ENCODE measurements at regions not wholly inside any gene's neighbourhood (a gene's known extent, or its start where the extent isn't known, plus 50 kb on each side); places are given as distances from the start of the nearest gene placed in this dataset.

- no peak for TF ChIP-seq ZNF18 (CRISPR knock-in tag; IDR thresholded peaks at IDR 0.05; ENCODE audit: insufficient replicate concordance)
- no peak for TF ChIP-seq JUND (CRISPR knock-in tag; IDR thresholded peaks at IDR 0.05)
Observed at GRCh38 chr13:42389041-42389440, 117.1 kb downstream of the AKAP11 start (continued).

GRCh38 chr13:42392180-42392579 is 120.2 kb downstream of the AKAP11 start:
- Histone ChIP-seq H3K4me3 (replicated peaks in 1 of 3; ENCODE audit: insufficient read depth in 1 of 3, low read depth in 2 of 3, low read length in 3 of 3) (no peak overlapping the region), H3K79me2 (ENCODE audit: insufficient read depth, low read length) (no peaks in the 10 kb centered on the region), H3K9me3 (ENCODE audit: low read length) (no peaks in the 10 kb centered on the region), H3K9ac (ENCODE audit: insufficient read depth, low read depth, low read length) (no peak overlapping the region), H4K20me1 (ENCODE audit: insufficient read depth, low read length) (no peaks in the 10 kb centered on the region), H2AFZ (ENCODE audit: low read length) (no peak overlapping the region), H3K27me3 (ENCODE audit: control insufficient read depth in 1 of 2, insufficient read depth in 2 of 2, low read length in 2 of 2) (no peaks in the 10 kb centered on the region), H3K36me3 (replicated peaks in 1 of 2; ENCODE audit: control insufficient read depth in 1 of 2, insufficient read depth in 2 of 2, low read length in 2 of 2) (no peaks in the 10 kb centered on the region), H3K27ac (ENCODE audit: extremely low read length, insufficient read depth, low read length) (no peak overlapping the region), H3K4me2 (ENCODE audit: low read depth, low read length) (no peak overlapping the region), H3K4me1 (ENCODE audit: insufficient read depth, low read length) (no peaks in the 10 kb centered on the region)
- ChIA-PET POLR2A (no interaction called here), CTCF (ENCODE audit: low intra/inter-chr PET ratio, low total read pairs) (no interaction called here)
- no CpG with 5 or more reads among the region's 1 CpG for WGBS (ENCODE audit: low lambda C conversion rate)
- in situ Hi-C loops (cut with HindIII; ENCODE audit: extremely low pct_ligation_motif_present, low pct_unique_long_range_greater_than_20kb) (no loop called here), intact Hi-C loops (cut with micrococcal nuclease; ENCODE audit: unreplicated experiment) (no loop called here)
- ATAC-seq (no peak), FAIRE-seq (no peak), DNase-seq (ENCODE audit: low spot score) (no peak)
- no TSS peak for BruUV-seq (replicated peaks)
- no peak for TF ChIP-seq SNAPC4 (CRISPR knock-in tag; IDR thresholded peaks at IDR 0.05)
- no peak for TF ChIP-seq E2F1 (CRISPR knock-in tag; IDR thresholded peaks at IDR 0.05)
- TF ChIP-seq CENPBD1 (CRISPR knock-in tag; IDR thresholded peaks at IDR 0.05; ENCODE audit: borderline replicate concordance, low read depth): no peak
- no peak for TF ChIP-seq ZBTB7B (CRISPR knock-in tag; IDR thresholded peaks at IDR 0.05)
- no peak for TF ChIP-seq NFYB (CRISPR knock-in tag; IDR thresholded peaks at IDR 0.05)
- no peak for TF ChIP-seq BRD4 (CRISPR knock-in tag; IDR thresholded peaks at IDR 0.05)
- no peak for TF ChIP-seq ESRRA (CRISPR knock-in tag; IDR thresholded peaks at IDR 0.05; ENCODE audit: low read depth)
- no peak for TF ChIP-seq FLYWCH1 (CRISPR knock-in tag; IDR thresholded peaks at IDR 0.05)
- no peak for TF ChIP-seq ZFP91 (CRISPR knock-in tag; IDR thresholded peaks at IDR 0.05; ENCODE audit: borderline replicate concordance)
- no peak for TF ChIP-seq ZNF124 (CRISPR knock-in tag; IDR thresholded peaks at IDR 0.05)

Data from HepG2 (cell line).